Mesothelial cell of epicardium (in vitro differentiated cells): ENCODE measurements at regions not wholly inside any gene's neighbourhood (a gene's known extent, or its start where the extent isn't known, plus 50 kb on each side); places are given as distances from the start of the nearest gene placed in this dataset.

Source experiments
- DNase-seq, 2 experiments: peaks; one replicate each; pipeline ENCODE4 v3.0.0; 2021; ENCODE audit warnings: low spot score in 2 of 2; ENCODE audit not compliant: unreplicated experiment in 2 of 2
- H3K27ac Mint-ChIP-seq: 2 replicates; pipeline ENCODE4 v1.8.0; 2021; ENCODE audit warnings: mixed read lengths
- H3K27me3 Mint-ChIP-seq: 2 replicates; pipeline ENCODE4 v1.8.0; 2021; ENCODE audit warnings: low read depth, mixed read lengths
- H3K36me3 Mint-ChIP-seq: 2 replicates; pipeline ENCODE4 v1.8.0; 2021; ENCODE audit warnings: mixed read lengths
- H3K4me1 Mint-ChIP-seq: 2 replicates; pipeline ENCODE4 v1.8.0; 2021; ENCODE audit warnings: mixed read lengths
- H3K4me3 Mint-ChIP-seq: 2 replicates; pipeline ENCODE4 v1.8.0; 2021; ENCODE audit warnings: mild to moderate bottlenecking, moderate library complexity, mixed read lengths
- H3K9me3 Mint-ChIP-seq: 2 replicates; pipeline ENCODE4 v1.8.0; 2021; ENCODE audit warnings: mixed read lengths
- CTCF ChIP-seq: fragments of 200-600 bp; sonication (generic); IDR thresholded peaks from one replicate; pipeline ENCODE4 v1.5.0; 2021; ENCODE audit warnings: antibody characterized with exemption; ENCODE audit not compliant: unreplicated experiment

- TF ChIP-seq CTCF, result no peak
- H3K27me3 Mint-ChIP-seq, result peaks cover 13% of the 10 kb centered on the region
- H3K4me1 Mint-ChIP-seq, result peaks cover 2% of the 10 kb centered on the region
- H3K36me3 Mint-ChIP-seq, result no peaks in the 10 kb centered on the region
- no peak overlapping the region for H3K27ac Mint-ChIP-seq
- H3K9me3 Mint-ChIP-seq, result no peaks in the 10 kb centered on the region
- peak; percentile 12 to 35 for DNase-seq
- no peak overlapping the region for H3K4me3 Mint-ChIP-seq
Measured at GRCh38 chr22:48957311-48957986, 870.2 kb downstream of the BRD1 start.

DNA sequence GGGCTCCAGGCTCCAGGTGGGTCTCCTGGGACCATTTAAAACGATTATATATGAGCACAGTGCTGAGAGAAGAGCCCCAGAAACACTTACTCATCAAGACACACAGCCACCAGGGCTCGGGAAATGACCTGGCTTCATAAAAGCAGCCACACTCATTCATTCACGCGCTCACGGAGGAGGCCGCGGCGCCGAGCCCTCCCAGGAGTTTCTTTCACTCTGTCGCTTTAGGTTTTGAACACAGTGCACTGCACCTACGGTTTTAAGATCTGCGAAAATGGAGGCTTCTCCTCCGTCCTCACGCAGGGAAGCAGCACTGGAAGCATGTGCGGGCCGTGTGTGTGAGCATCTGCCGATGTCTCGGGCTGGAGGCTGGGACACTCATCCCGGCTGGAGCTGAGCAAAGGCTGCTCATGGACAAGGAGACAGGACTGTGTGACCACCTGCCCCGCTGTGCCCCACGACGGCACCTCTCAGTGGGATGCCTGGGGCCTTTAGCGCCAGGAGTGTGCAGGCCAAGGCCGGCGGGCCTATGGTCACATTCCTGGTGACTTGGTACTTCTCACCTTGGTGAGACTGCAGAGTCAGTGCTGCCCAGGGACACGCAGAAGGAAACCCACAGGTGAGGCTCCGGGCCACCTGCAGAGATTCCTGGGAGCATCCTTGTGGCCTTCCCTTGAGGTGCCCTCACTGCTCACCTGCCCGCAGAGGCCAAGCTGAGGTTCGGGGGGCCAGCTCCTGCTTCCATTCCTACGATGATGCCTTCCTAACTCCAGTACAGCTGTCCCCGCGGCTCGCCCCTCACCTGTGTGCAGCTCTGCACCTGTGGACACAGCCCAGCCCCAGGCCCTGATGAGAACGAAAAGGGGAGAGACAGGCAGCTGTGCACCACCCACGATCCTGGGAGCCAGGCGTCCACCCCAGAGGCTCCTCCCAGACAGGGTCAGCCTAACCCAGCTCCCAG is 872.0 kb downstream of the BRD1 start:
- no peak for TF ChIP-seq CTCF
- H3K36me3 Mint-ChIP-seq, result no peaks in the 10 kb centered on the region
- H3K4me1 Mint-ChIP-seq, result peaks cover 2% of the 10 kb centered on the region
- H3K9me3 Mint-ChIP-seq, result no peaks in the 10 kb centered on the region
- peak overlapping the region; percentile 60 for H3K27ac Mint-ChIP-seq
- no peak overlapping the region for H3K4me3 Mint-ChIP-seq
- peak; percentile 4 to 29 for DNase-seq
- peaks cover 7% of the 10 kb centered on the region for H3K27me3 Mint-ChIP-seq

GRCh38 chr22:48954781-48955311 is 872.8 kb downstream of the BRD1 start:
- peaks cover 10% of the 10 kb centered on the region for H3K27me3 Mint-ChIP-seq
- H3K9me3 Mint-ChIP-seq, result no peaks in the 10 kb centered on the region
- H3K27ac Mint-ChIP-seq, result peak overlapping the region; percentile 60
- no peak overlapping the region for H3K4me3 Mint-ChIP-seq
- no peak for TF ChIP-seq CTCF
- no peaks in the 10 kb centered on the region for H3K36me3 Mint-ChIP-seq
- peak in 1 of 2 experiments; percentile 52 for DNase-seq
- H3K4me1 Mint-ChIP-seq, result peaks cover 2% of the 10 kb centered on the region

DNA sequence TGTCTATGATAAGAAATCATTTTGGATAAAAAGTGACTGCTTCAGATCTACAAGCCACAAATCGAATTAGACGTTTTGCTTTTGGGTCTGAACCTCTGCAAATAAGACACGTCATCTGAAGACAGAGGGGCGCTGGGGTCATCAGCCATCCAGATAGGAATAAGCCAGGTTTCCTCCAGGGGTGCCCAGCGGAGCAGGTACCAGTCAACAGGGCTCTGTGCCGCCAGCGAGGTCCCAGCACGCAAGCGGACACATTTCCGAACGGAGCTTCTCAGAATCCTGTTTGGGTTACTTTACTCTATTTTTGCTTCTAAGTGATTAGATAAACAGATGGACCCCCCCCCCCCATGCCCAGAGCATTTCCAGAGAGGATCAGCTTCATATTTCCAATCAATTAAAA is 873.8 kb downstream of the BRD1 start:
- TF ChIP-seq CTCF, result no peak
- DNase-seq, result peak in 1 of 2 experiments; percentile 22
- H3K9me3 Mint-ChIP-seq, result no peaks in the 10 kb centered on the region
- peaks cover 15% of the 10 kb centered on the region for H3K27me3 Mint-ChIP-seq
- no peak overlapping the region for H3K27ac Mint-ChIP-seq
- H3K4me1 Mint-ChIP-seq, result peaks cover 2% of the 10 kb centered on the region
- no peaks in the 10 kb centered on the region for H3K36me3 Mint-ChIP-seq
- H3K4me3 Mint-ChIP-seq, result no peak overlapping the region

GRCh38 chr22:48953103-48953720 is 874.5 kb downstream of the BRD1 start:
- H3K27me3 Mint-ChIP-seq, result peaks cover 18% of the 10 kb centered on the region
- no peak overlapping the region for H3K27ac Mint-ChIP-seq
- peak in 1 of 2 experiments; percentile 7 for DNase-seq
- no peaks in the 10 kb centered on the region for H3K36me3 Mint-ChIP-seq
- H3K4me3 Mint-ChIP-seq, result no peak overlapping the region
- H3K9me3 Mint-ChIP-seq, result no peaks in the 10 kb centered on the region
- peaks cover 2% of the 10 kb centered on the region for H3K4me1 Mint-ChIP-seq
- no peak for TF ChIP-seq CTCF
